ENCODE measurements at regions not wholly inside any gene's neighbourhood (a gene's known extent, or its start where the extent isn't known, plus 50 kb on each side); places are given as distances from the start of the nearest gene placed in this dataset.

DNA sequence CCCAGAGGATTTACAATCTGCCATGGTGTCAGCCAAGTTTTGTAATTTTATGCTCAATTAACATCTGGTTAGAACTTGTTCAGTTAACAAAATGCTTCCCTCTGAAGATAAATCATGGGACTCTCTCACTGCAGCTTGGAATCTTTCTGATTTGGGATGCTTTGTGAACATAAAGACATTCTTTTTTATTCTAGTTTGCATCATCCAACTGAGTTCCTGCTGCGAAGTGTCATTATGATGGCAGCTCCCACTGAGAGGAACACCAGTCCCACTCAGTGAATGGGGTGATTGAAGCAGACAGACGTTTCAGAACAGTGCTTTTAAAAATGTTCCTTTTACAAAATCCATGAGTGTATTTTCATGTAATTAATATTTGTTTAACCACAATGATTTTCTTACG lies 863.8 kb downstream of the TLE4 start:
- TF ChIP-seq, protein P1, sequence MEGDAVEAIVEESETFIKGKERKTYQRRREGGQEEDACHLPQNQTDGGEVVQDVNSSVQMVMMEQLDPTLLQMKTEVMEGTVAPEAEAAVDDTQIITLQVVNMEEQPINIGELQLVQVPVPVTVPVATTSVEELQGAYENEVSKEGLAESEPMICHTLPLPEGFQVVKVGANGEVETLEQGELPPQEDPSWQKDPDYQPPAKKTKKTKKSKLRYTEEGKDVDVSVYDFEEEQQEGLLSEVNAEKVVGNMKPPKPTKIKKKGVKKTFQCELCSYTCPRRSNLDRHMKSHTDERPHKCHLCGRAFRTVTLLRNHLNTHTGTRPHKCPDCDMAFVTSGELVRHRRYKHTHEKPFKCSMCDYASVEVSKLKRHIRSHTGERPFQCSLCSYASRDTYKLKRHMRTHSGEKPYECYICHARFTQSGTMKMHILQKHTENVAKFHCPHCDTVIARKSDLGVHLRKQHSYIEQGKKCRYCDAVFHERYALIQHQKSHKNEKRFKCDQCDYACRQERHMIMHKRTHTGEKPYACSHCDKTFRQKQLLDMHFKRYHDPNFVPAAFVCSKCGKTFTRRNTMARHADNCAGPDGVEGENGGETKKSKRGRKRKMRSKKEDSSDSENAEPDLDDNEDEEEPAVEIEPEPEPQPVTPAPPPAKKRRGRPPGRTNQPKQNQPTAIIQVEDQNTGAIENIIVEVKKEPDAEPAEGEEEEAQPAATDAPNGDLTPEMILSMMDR (IDR thresholded peaks at IDR 0.05; ENCODE audit: borderline replicate concordance, control extremely low read depth, extremely low read depth, insufficient read depth, missing control alignments): no peak
- no peak for DNase-seq (ENCODE audit: low spot score)
- in situ Hi-C loops (cut with MboI; ENCODE audit: low sequenced_read_pairs, unreplicated experiment): no loop called here

DNA sequence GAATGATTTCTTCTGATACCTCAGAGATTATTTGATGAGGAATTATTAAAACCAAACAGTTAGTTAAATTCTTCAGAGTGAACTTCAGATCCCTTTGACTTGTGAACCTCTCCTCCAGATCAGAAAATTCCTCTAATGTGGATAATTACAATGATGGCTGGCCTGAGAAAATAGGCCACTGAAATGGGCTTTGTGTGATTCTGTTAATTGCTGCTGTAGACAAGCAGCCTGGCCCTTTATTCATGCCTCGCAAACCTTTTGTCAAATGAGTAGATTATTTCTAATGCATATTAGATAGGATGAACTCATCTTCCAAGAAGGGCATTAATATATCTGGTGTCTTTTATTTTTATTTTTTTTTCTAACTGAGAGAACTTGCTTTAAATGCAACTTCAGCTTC lies 855.2 kb downstream of the TLE4 start:
- no peak for DNase-seq (ENCODE audit: low spot score)
- in situ Hi-C loops (cut with MboI; ENCODE audit: low sequenced_read_pairs, unreplicated experiment): no loop called here
- TF ChIP-seq, protein P1 (IDR thresholded peaks at IDR 0.05; ENCODE audit: borderline replicate concordance, control extremely low read depth, extremely low read depth, insufficient read depth, missing control alignments): no peak

DNA sequence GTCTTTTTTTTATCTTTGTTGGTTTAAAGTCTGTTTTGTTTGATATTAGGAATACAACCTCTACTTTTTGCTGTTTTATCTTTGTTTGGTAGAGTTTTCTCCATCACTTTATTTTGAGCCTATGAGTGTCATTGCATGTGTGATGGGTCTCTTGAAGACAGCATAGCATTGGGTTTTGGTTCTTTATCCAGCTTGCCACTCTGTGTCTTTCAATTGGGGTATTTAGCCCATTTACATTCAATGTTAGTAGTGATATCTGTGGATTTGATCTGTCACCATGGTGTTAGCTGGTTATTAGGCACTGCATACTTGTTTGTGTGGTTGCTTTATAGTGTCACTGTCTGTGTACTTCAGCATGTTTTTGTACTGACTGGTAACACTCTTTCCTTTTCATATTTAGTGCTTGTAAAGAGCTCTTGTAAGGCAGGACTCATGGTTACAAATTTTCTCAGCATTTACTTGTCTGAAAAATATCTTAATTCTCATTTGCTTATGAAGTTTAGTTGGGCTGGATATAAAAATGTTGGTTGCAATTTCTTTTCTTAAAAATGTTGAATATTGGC lies 845.5 kb downstream of the TLE4 start:
- TF ChIP-seq, protein P1 (IDR thresholded peaks at IDR 0.05; ENCODE audit: borderline replicate concordance, control extremely low read depth, extremely low read depth, insufficient read depth, missing control alignments): no peak

DNA sequence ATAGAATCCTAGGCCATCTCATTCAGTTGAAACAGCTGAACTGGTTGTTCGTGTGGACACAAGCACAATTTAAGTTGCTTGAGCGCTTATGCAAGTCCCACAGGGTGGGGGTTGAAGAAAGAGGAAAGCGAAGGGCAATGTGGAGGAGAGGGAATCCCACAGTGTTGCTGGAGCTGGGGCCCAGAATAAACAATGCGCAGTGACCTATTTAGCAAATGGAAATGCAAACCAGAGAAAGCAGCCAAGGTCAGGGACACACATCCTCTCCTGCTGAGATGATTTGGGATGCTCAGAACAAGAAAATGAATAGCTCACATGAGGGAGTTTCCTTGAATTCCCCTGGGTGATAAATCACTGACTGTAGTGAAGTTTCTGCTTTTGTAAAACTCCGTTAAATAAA lies 838.3 kb downstream of the TLE4 start:
- no peak for DNase-seq (ENCODE audit: low spot score)
- in situ Hi-C loops (cut with MboI; ENCODE audit: low sequenced_read_pairs, unreplicated experiment): no loop called here
- TF ChIP-seq, protein P1 (IDR thresholded peaks at IDR 0.05; ENCODE audit: borderline replicate concordance, control extremely low read depth, extremely low read depth, insufficient read depth, missing control alignments): no peak

More for the DNA sequence above, 845.5 kb downstream of the TLE4 start:
- in situ Hi-C loops (cut with MboI; ENCODE audit: low sequenced_read_pairs, unreplicated experiment): no loop called here
- DNase-seq (ENCODE audit: low spot score): no peak

DNA sequence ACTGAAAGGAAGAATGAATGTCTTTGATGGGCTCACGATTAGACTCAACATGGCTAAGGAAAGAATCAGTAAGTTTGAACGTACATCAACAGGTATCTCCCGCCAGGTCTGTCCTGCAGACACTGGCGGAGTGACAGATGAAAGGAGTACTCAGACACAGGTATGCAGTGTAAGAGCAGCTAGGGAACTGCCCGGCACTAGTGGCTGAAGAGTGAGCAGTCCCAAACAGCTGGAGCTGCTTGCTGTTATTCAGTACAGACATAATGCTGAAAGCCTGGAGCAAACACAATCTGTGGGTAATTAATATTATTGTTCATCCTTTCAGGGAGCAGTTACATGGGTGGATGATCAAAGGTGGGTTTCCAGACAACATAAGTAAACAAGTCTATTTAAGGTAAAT lies 835.5 kb downstream of the TLE4 start:
- in situ Hi-C loops (cut with MboI; ENCODE audit: low sequenced_read_pairs, unreplicated experiment): no loop called here
- TF ChIP-seq, protein P1 (IDR thresholded peaks at IDR 0.05; ENCODE audit: borderline replicate concordance, control extremely low read depth, extremely low read depth, insufficient read depth, missing control alignments): no peak
- no peak for DNase-seq (ENCODE audit: low spot score)

DNA sequence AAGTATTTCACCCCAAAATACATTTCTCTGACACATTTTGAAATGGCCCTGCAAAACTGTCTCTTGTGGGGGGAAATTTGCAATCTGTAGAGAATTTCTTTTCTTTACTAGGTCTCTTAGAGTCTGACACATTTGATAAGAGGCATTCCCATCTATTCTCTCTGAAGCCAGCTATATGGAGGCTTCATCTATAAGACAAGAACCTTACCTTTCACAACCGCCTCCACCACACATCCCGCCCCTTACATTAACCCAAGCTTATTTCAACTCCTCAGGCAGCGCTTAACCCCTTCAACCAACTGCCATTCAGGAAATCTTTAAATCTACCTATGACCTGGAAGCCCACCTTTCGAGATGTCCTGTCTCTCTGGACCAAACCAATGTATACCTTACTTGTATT lies 829.5 kb downstream of the TLE4 start:
- in situ Hi-C loops (cut with MboI; ENCODE audit: low sequenced_read_pairs, unreplicated experiment): no loop called here
- DNase-seq (ENCODE audit: low spot score): no peak
- TF ChIP-seq, protein P1 (IDR thresholded peaks at IDR 0.05; ENCODE audit: borderline replicate concordance, control extremely low read depth, extremely low read depth, insufficient read depth, missing control alignments): no peak

Data from GM13976 (cell line).